ENCODE measurements at regions not wholly inside any gene's neighbourhood (a gene's known extent, or its start where the extent isn't known, plus 50 kb on each side); places are given as distances from the start of the nearest gene placed in this dataset.

GRCh38 chr3:43854916-43855315 is 164.2 kb downstream of the ABHD5 start:
- TF ChIP-seq GATA1 (IDR thresholded peaks at IDR 0.05; ENCODE audit: low read depth, low read length) (no peak), POLR2A (IDR thresholded peaks at IDR 0.05; ENCODE audit: low read length) (no peak)
- no peak for DNase-seq

GRCh38 chr3:43855674-43856299 is 165.0 kb downstream of the ABHD5 start:
- TF ChIP-seq POLR2A (IDR thresholded peaks at IDR 0.05; ENCODE audit: low read length), result no peak
- no peak for TF ChIP-seq GATA1 (IDR thresholded peaks at IDR 0.05; ENCODE audit: low read depth, low read length)
- DNase-seq, result peak; percentile 45 to 66

- no peak for DNase-seq
- TF ChIP-seq GATA1 (IDR thresholded peaks at IDR 0.05; ENCODE audit: low read depth, low read length), result no peak
- no peak for TF ChIP-seq POLR2A (IDR thresholded peaks at IDR 0.05; ENCODE audit: low read length)
Measured at GRCh38 chr3:43856351-43856750, 165.6 kb downstream of the ABHD5 start.

GRCh38 chr3:43856761-43857160 is 166.0 kb downstream of the ABHD5 start:
- TF ChIP-seq POLR2A (IDR thresholded peaks at IDR 0.05; ENCODE audit: low read length) (no peak), GATA1 (IDR thresholded peaks at IDR 0.05; ENCODE audit: low read depth, low read length) (no peak)

GRCh38 chr3:43857361-43858293 is 166.9 kb downstream of the ABHD5 start:
- DNase-seq, result no peak

More at GRCh38 chr3:43856761-43857160, 166.0 kb downstream of the ABHD5 start:
- no peak for DNase-seq

GRCh38 chr3:43858294-43858701 is 167.6 kb downstream of the ABHD5 start:
- TF ChIP-seq GATA1 (IDR thresholded peaks at IDR 0.05; ENCODE audit: low read depth, low read length) (no peak), POLR2A (IDR thresholded peaks at IDR 0.05; ENCODE audit: low read length) (no peak)
- no peak for DNase-seq

More at GRCh38 chr3:43857361-43858293, 166.9 kb downstream of the ABHD5 start:
- TF ChIP-seq POLR2A (IDR thresholded peaks at IDR 0.05; ENCODE audit: low read length) (no peak), GATA1 (IDR thresholded peaks at IDR 0.05; ENCODE audit: low read depth, low read length) (no peak)

GRCh38 chr3:43859766-43860165 is 169.0 kb downstream of the ABHD5 start:
- DNase-seq, result no peak
- no peak for TF ChIP-seq POLR2A (IDR thresholded peaks at IDR 0.05; ENCODE audit: low read length)
- no peak for TF ChIP-seq GATA1 (IDR thresholded peaks at IDR 0.05; ENCODE audit: low read depth, low read length)

GRCh38 chr3:43861635-43862034 is 170.9 kb downstream of the ABHD5 start:
- DNase-seq, result no peak
- no peak for TF ChIP-seq POLR2A (IDR thresholded peaks at IDR 0.05; ENCODE audit: low read length)
- TF ChIP-seq GATA1 (IDR thresholded peaks at IDR 0.05; ENCODE audit: low read depth, low read length), result no peak

- no peak for DNase-seq
- TF ChIP-seq GATA1 (IDR thresholded peaks at IDR 0.05; ENCODE audit: low read depth, low read length) (no peak), POLR2A (IDR thresholded peaks at IDR 0.05; ENCODE audit: low read length) (no peak)
Measured at GRCh38 chr3:43862470-43862869, 171.7 kb downstream of the ABHD5 start.

- DNase-seq, result no peak
- TF ChIP-seq GATA1 (IDR thresholded peaks at IDR 0.05; ENCODE audit: low read depth, low read length) (no peak), POLR2A (IDR thresholded peaks at IDR 0.05; ENCODE audit: low read length) (no peak)
Measured at GRCh38 chr3:43862992-43863805, 172.5 kb downstream of the ABHD5 start.

- DNase-seq, result no peak
- TF ChIP-seq GATA1 (IDR thresholded peaks at IDR 0.05; ENCODE audit: low read depth, low read length) (no peak), POLR2A (IDR thresholded peaks at IDR 0.05; ENCODE audit: low read length) (no peak)
Measured at GRCh38 chr3:43863966-43864933, 173.5 kb downstream of the ABHD5 start.

GRCh38 chr3:43865351-43865750 is 174.6 kb downstream of the ABHD5 start:
- TF ChIP-seq POLR2A (IDR thresholded peaks at IDR 0.05; ENCODE audit: low read length) (no peak), GATA1 (IDR thresholded peaks at IDR 0.05; ENCODE audit: low read depth, low read length) (no peak)
- no peak for DNase-seq
